ENCODE measurements at regions not wholly inside any gene's neighbourhood (a gene's known extent, or its start where the extent isn't known, plus 50 kb on each side); places are given as distances from the start of the nearest gene placed in this dataset.

GRCh38 chr1:219560856-219561255 is 52.0 kb downstream of the ZC3H11B start:
- H3K4me1 ChIP-seq: no peaks in the 10 kb centered on the region
- H3K4me3 ChIP-seq: no peak overlapping the region
- no peaks in the 10 kb centered on the region for H3K9me3 ChIP-seq
- no peak for ATAC-seq
- no peak for TF ChIP-seq CTCF (IDR thresholded peaks at IDR 0.05)
- no peak for TF ChIP-seq POLR2A (IDR thresholded peaks at IDR 0.05)
- WGBS, 4 donors: 78 to 83% (median 80%) methylated on average over 3 of the region's 3 CpGs
- H3K27me3 ChIP-seq: peaks cover 0 to 3% (median 0%) of the 10 kb centered on the region in 9 donors
- no peaks in the 10 kb centered on the region for H3K36me3 ChIP-seq
- DNase-seq: no peak
- intact Hi-C loops (cut with DNase I): loop anchor here in 6 of 10 donors (5.0 to 10.0 kb wide), 6 partner anchors 244 to 1229 kb away; partner anchors contain the start of gene TGFB2 (in 1 of the 6)
- no peak overlapping the region for H3K27ac ChIP-seq

- Histone ChIP-seq H3K4me3 (no peak overlapping the region), H3K27ac (no peak overlapping the region), H3K36me3 (no peaks in the 10 kb centered on the region), H3K9me3 (no peaks in the 10 kb centered on the region), H3K4me1 (no peaks in the 10 kb centered on the region), H3K27me3 (peaks cover 0 to 3% (median 0%) of the 10 kb centered on the region in 9 donors)
- DNase-seq: no peak
- 78 to 89% (median 89%) methylated on average over 4 of the region's 4 CpGs for WGBS, 4 donors
- ATAC-seq: no peak
- intact Hi-C loops (cut with DNase I): loop anchor here in 6 of 10 donors (5.0 to 10.0 kb wide), 6 partner anchors 245 to 1228 kb away; partner anchors contain the start of gene TGFB2 (in 1 of the 6)
- no peak for TF ChIP-seq CTCF (IDR thresholded peaks at IDR 0.05)
- TF ChIP-seq POLR2A (IDR thresholded peaks at IDR 0.05): no peak
Measured at GRCh38 chr1:219559899-219560298, 53.0 kb downstream of the ZC3H11B start.

- WGBS, 4 donors: 41 to 55% (median 51%) methylated on average over 2 of the region's 2 CpGs
- ATAC-seq (no peak), DNase-seq (no peak)
- no peak for TF ChIP-seq POLR2A (IDR thresholded peaks at IDR 0.05)
- TF ChIP-seq CTCF (IDR thresholded peaks at IDR 0.05): no peak
- intact Hi-C loops (cut with DNase I): no loop called here
- Histone ChIP-seq H3K4me1 (no peaks in the 10 kb centered on the region), H3K4me3 (no peak overlapping the region), H3K9me3 (no peaks in the 10 kb centered on the region), H3K27ac (peak overlapping the region in 1 of 12 donors; percentile 13), H3K36me3 (no peaks in the 10 kb centered on the region), H3K27me3 (no peaks in the 10 kb centered on the region)
Measured at GRCh38 chr1:219555806-219556205, 57.1 kb downstream of the ZC3H11B start.

- 86 to 90% (median 88%) methylated on average over 7 of the region's 7 CpGs for WGBS, 4 donors
- H3K27ac ChIP-seq: peak overlapping the region in 1 of 12 donors; percentile 13
- intact Hi-C loops (cut with DNase I): no loop called here
Measured at GRCh38 chr1:219555031-219555692, 57.7 kb downstream of the ZC3H11B start.

More at GRCh38 chr1:219555031-219555692, 57.7 kb downstream of the ZC3H11B start:
- TF ChIP-seq CTCF (IDR thresholded peaks at IDR 0.05) (no peak), POLR2A (IDR thresholded peaks at IDR 0.05) (no peak)
- no peaks in the 10 kb centered on the region for H3K4me1 ChIP-seq
- ATAC-seq (no peak), DNase-seq (no peak)
- H3K27me3 ChIP-seq: no peaks in the 10 kb centered on the region
- H3K4me3 ChIP-seq: no peak overlapping the region
- H3K9me3 ChIP-seq: no peaks in the 10 kb centered on the region
- H3K36me3 ChIP-seq: no peaks in the 10 kb centered on the region

All from heart left ventricle (tissue), 16 donors.